D721Med (cell line): ENCODE measurements at regions not wholly inside any gene's neighbourhood (a gene's known extent, or its start where the extent isn't known, plus 50 kb on each side); places are given as distances from the start of the nearest gene placed in this dataset.

Source experiments
- DNase-seq: peaks from one replicate; pipeline ENCODE4 v3.0.0; 2011; ENCODE audit warnings: low spot score; ENCODE audit not compliant: insufficient read length
- FAIRE-seq: peaks from 2 replicates; lab custom pipeline; 2011; peaks lifted over from hg19 to GRCh38; lab: Jason Lieb, UNC
- CTCF ChIP-seq: IDR thresholded peaks from 2 replicates; pipeline ENCODE4 v1.5.1; 2012; ENCODE audit warnings: mild to moderate bottlenecking, control low read depth; ENCODE audit not compliant: insufficient read depth; ENCODE audit errors: missing control alignments

GRCh38 chr4:23943478-23943877, 53.6 kb upstream of the PPARGC1A start:
- DNase-seq (no peak), FAIRE-seq (no peak)
- no peak for TF ChIP-seq CTCF

- no peak for FAIRE-seq
- no peak for TF ChIP-seq CTCF
- no peak for DNase-seq
Measured at GRCh38 chr4:23942471-23942870, 52.6 kb upstream of the PPARGC1A start.
